ENCODE measurements at regions not wholly inside any gene's neighbourhood (a gene's known extent, or its start where the extent isn't known, plus 50 kb on each side); places are given as distances from the start of the nearest gene placed in this dataset.

DNA sequence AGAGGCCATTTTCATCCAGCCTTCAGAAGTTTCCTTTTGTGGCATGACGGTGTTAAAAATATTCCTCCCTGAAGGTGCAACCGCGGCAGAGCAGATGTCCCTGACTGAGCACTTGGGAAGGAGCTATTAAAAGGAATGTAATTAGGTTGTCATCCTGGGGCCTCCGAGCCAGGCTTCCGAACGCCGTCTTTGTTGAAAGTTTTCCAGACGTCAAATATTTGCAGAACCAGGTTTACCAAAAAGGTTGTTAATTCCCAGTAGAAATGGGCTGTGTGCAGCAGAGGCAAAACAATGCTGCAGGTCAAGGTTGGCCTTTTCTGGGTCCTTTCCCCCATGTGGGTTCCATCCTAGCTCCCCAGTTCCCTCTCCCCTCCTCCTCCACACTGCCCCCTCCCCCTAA lies 88.8 kb upstream of the CALM2 start:
- no peak for DNase-seq (ENCODE audit: low read depth in 2 of 2)

DNA sequence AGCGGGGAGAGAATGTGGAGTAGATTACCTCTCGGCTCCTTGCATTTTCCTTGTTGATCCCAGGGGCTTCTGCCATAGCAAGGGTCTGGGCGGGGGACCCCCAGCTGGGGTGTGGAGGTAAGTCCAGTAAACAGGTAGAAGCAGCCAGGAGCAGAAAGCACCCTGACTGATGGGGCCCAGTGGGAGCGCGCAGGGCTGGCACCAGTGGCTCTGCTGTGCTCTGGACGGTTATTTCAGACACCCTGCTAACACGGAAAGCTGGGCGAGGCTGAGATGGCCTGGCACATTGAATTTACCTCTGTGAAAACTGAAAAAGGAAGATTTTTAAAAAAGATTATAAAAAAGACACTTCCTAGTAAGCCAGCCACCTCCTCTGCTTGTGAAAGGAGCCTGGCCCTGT lies 88.4 kb upstream of the CALM2 start:
- DNase-seq (ENCODE audit: low read depth in 2 of 2) = no peak

DNA sequence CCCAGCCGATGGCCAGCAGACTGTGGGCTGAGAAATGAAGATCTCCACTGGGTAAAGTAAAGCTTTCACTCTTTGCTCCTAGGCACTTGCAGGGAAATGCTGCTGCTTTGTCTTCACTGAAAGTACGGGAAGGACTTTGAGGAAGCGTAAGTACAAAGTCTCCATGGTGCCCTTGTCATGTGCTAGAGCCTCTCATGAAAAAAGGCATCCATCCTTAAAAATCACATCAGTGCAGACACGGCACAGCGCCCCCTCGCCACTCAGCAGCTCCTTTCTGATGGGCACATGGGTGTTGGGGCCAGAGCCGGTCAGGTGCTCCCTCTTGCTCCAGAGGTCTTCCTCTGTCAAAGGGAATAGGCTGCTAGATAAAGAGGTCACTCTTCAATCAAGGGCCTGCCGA lies 87.8 kb upstream of the CALM2 start:
- DNase-seq (ENCODE audit: low read depth in 2 of 2) = no peak

DNA sequence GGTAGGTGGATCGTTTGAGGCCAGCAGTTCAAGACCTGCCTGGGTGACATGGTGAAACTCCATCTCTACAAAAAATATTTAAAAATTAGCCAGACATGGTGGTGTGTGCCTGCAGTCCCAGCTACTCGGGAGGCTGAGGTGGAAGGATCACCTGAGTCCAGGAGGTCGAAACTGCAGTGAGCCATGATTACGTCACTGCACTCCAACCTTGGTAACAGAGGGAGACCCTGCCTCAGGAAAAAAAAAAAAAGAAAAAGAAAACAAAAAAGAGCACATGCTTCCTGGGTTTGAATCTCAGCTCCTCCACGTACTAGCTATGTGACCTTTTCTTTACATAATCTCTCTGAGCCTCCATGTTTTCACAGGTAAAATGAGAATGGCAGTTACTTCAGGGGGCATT lies 86.3 kb upstream of the CALM2 start:
- DNase-seq (ENCODE audit: low read depth in 2 of 2) = no peak

DNA sequence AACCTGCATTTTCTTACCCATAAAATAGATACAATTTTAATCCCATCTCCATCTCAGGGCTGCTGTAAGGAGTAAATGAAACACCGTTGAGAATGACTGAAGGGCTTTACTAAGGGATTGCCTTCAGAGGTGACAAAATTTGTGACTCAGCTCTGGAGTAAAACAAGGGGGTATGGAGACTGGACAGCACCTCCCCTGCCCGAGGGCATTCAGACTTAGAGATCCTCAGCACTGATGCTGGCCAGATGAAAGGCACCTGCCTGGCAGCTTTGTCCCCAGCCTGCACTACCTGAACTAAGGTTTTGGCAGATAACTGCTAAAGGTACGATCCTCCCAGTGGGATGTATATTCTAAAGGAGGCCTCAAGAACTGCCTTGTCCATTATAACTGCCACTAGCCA lies 84.7 kb upstream of the CALM2 start:
- DNase-seq (ENCODE audit: low read depth in 2 of 2) = no peak

DNA sequence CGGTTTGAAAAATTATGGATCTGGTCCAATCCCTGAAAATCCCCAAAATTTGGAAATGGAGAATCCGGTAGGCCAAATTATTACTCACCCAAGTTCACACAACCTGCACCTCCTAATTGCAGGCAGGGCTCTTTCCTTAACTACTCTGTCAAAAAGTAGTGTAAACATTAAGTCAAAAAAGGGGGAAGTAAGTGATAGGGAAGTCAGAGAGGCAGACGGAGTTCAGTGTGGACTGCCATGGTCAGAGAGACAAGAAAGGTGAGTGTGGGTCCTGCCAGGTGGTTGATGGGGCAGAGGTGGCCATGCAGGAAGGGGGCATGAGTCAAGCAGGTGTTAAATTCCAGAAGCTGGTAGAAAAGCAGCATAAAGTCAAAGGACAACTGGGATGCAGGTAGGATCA lies 83.5 kb upstream of the CALM2 start:
- no peak for DNase-seq (ENCODE audit: low read depth in 2 of 2)

DNA sequence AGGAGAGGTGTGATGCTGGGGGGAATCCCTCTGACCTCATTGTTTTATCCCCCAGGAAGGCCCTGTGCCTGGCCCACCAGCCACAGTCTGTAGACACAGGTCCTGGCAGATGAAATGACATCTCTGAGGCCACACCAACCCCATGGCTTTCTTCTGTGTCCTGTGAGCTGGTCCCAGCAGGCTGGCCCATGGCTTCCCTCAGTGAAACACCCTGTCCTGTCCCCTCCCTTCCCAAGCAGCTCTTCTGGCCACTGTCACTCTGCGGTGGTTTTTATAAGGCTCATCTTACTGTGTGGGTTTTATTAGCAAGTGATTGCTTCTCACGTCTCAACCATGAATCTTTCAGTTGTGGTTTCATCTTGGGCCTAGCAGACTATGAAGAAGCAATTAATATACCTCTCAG lies 81.6 kb upstream of the CALM2 start:
- DNase-seq (ENCODE audit: low read depth in 2 of 2) = no peak

DNA sequence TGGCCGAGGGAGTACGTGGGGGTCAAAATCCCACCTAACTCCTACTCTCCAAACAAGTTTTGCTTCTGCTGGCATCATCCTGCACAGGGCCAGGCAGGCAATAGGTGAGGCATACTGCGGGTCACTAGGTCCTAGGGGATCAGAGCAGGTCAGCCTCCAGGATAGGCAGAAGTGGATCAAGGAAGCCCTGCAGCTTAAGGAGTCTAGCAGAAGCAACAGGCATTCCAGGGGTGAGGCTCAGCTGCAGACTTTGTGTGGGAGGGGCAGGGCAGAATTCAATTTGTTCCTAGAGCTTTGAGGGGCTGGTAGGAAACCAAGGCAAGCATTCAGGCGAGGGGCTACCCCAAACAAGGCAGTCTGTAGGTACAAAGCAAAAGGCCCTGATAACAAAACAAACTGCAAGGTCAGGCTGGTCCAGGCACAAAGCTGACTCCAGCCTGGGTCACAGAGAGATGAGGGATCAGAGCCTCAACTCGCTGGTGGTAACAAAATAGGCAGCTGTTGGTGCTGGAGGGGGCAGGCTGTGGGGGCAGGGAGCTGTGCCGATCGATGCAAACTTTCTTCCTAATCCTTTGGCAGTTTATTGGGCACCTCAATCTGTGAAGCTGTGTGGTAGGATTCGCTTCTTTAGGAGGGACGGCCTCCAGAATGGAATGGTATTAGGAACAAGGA lies 80.2 kb upstream of the CALM2 start:
- DNase-seq (ENCODE audit: low read depth in 2 of 2) = no peak

DNA sequence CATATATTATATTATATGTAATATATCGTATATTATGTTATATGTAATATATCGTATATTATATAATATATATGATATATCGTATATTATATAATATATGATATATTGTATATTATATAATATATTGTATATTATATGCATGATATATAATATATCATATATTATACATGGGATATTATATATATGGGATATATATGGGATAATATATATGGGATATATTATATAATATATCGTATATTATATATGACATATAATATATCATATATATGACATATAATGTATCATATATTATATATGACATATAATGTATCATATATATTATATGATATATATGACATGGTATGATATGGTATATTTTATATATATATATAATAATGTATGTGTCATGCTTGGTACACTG lies 79.5 kb upstream of the CALM2 start:
- DNase-seq (ENCODE audit: low read depth in 2 of 2) = no peak

DNA sequence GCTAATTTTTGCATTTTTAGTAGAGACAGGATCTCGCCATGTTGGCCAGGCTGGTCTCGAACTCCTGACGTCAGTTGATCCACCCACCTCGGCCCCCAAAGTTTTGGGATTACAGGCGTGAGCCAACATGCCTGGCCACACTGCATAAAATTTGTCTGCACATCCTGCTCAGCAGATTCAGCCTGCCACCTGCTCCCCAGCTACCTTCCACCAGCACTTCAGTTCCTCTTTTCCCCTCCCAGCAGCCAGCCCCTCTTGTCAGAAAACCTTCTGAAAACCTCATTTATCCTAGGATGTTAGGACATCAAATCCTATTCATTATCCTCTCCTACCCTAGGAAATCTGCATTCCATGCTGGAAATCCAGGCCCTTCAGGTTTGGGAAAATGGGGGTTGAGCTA lies 78.2 kb upstream of the CALM2 start:
- no peak for DNase-seq (ENCODE audit: low read depth in 2 of 2)

DNA sequence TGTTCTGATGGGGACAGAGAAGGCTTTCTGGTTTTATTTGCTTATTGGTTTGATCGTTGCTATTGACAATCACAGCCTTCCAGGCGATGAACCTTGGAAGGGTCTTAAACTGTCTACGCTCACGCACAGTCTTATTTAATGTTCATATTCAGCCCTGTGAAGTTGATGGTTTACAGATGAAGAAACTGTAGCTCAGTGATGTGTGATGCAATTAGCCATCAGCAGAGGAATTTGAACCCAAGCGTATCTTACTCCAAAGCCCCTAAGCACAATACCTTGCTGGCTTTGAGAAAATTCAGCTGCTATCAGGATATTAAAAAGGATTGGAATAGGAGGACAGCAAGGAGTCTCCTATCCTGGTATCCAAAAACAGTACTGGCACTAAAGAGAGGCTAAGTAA lies 77.1 kb upstream of the CALM2 start:
- DNase-seq (ENCODE audit: low read depth in 2 of 2) = no peak

DNA sequence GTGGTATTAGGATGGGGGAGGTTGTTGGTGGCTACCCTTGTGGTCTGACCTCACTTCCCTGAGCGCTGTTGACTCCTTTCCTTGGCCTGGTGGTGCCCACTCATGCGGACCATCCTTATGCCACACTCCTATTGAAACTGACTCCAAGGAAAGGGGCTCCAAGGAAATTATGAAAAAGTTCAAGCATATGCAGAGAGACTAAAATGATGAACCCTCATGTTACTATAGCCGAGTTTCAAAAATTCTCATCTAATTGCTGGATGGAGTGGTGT lies 75.0 kb upstream of the CALM2 start:
- no peak for DNase-seq (ENCODE audit: low read depth in 2 of 2)

DNA sequence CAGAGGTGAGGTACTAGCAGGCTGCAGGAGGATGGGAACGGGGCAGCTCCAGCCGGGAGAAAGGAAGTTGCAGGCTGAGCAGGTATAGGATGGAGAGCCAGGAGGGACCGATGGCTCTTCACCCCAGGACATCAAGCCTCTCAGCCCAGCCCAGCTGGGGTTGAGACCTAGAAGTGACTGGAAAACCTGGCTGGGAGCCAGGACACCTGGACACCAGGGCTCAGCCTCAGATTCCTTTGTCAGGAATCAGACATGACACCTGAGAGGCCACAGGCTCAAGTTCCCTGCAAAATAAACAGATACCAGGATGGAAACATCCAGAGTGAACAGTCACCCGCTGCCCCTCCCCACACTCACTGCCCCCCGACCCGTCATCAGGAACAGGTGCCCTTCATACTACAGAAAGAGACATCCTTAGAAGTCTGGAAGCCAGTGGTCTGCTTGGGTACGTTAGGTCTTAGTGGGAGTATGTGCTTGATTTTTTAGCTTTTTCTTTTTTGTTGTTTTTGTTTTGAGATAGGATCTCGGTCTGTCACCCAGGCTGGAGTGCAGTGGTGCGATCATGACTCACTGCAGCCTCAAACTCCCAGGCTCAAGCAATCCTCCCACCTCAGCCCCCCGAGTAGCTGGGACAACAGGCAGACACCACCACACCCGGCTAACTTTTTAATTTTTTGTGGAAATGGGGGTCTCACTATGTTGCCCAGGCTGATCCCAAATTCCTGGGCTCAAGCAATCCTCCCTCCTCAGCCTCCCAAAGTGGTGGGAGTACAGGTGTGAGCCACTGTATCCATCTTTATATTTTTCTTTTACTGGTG lies 74.5 kb upstream of the CALM2 start:
- no peak for DNase-seq (ENCODE audit: low read depth in 2 of 2)

DNA sequence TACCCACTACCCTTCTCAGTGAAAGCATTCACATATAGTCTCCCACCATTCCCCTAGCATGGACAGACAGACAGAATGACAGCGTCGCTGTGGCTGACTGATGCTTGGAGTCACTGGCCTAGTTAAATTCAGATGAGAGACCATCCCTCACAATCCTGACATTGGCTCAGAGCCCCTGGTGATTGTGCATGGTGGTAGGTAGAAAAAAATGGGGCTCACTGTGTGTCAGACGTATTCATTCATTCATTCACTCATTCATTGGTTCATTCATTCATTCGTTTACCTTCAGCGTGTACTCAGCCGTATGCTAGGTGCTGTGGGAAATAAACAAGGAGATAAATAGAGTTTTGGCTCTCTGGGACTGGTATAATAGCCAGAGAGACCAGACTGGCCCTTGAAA lies 73.6 kb upstream of the CALM2 start:
- DNase-seq (ENCODE audit: low read depth in 2 of 2) = no peak

DNA sequence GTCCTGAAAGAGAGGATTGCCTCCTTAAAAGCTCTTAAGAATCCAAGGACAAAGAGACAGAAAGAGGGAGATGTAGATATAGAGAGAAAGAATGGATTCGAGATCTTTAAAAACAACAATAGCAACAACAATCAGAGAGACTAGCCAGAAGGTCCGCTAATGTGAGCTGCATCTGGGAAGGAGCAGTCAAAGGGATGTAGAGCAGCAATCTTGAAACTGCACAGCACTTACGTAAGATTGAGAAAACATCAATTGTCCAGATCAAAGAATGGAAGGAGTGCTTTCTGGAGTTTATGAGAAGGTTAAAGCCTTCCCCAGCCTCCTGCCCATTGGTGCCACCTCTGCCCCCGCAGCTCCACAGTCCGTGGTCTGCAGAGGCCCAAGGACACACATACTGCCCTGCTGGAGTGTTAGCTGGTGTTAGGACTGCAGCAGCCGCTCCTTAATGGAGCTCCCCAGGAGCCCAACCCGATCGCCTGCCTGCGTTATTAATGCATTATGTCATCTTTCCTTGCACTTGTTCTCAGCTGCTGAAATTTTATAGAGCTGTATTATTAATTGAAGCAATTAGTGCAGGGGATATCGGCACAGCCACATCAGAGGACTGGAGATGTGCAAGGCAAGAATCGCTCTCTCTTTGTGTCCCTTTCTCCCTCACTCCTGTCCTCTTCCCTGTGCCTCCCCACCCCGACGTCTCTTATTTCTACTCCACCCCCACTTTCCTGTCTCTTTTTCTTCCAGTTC lies 73.0 kb upstream of the CALM2 start:
- DNase-seq (ENCODE audit: low read depth in 2 of 2) = no peak

DNA sequence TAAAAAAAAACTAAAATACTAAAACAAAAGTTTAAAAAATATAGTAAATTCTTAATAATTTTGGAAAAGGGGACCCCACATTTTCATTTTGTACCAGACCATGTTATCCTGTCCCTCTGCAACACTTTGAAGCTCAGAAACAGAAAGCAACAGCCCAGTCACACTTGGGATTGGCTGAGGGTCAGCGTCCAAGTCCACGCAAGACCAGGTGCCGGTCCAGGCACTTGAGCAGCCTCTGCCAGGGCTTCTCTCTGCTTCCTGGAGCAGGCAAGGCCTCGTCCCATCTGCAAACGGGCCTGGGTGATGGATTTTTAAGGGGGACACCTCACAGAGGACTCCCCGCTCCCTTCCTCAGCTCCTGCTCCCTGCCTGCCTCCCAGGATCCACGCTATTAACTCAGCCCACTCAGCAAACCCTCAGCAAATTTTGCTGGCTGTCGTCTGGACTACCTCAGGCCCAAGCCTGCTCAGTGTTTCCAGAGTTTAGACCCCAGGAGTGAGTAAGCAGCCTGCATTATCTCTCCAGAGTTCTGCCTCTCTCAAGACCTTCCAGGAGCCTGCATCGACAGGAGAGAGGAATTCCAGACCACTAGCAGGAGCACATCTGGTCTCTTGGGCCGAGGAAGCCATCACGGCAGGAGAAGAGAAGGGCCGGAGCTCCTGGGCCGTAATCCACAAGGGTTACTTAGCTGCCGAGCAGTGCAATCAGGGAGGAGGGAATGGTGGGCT lies 67.4 kb upstream of the CALM2 start:
- no peak for DNase-seq (ENCODE audit: low read depth in 2 of 2)

DNA sequence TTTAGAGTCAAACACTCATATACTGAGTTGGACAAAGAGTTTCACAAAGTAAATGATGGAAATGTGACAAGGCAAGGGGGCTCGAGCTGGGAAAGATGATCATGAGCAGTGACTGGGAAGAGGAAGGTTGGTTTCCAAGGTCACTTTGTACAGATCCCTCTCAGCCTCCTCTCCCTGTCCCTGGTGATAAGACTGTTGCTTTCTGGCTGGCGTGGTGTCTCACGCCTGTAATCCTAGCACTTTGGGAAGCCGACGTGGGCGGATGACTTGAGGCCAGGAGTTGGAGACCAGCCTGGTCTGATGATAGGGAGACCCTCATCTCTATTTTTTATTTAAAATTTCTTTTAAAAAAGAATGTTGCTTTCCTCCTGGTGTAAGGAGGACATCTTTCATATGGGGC lies 65.4 kb upstream of the CALM2 start:
- no peak for DNase-seq (ENCODE audit: low read depth in 2 of 2)

DNA sequence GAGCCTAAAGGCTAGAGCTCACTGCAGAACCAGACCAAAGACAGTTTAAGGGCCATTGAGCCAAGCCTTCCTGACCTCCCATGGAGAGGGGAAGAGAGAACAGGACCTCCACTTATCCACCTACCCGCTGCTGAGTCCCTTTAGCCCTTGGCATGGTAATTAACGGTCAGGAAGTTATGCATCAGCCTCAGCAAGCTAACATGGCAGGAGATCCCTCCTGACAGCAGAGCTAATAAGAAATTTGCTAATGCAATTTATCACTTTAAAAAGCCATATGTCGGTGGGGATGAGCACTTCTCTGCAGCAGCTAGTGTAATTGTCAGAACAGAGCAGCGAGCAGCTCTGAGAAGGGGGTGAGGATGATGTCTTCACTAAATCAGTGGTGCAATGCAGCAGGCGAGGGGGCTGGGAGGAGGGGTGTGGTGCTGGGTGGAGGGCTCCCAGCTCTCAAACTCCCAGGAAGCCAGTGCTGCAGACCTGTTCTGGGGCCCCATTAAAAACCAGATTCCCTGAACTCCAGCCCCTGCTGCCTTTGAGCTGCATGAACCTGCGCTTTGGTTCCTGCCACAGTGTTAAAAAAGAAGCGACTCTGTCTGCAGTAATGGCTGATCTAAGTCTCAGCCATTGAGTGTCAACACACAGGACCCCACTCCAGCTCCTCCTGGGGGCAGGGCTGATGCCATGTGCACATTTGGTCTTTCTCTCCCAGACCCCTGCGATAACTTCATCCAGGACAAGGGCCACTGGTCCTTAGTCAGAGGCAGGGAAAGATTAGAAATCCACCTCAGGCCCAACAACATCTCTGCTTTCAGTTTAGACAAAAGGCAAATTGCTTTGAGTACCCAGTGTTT lies 63.0 kb upstream of the CALM2 start:
- no peak for DNase-seq (ENCODE audit: low read depth in 2 of 2)

DNA sequence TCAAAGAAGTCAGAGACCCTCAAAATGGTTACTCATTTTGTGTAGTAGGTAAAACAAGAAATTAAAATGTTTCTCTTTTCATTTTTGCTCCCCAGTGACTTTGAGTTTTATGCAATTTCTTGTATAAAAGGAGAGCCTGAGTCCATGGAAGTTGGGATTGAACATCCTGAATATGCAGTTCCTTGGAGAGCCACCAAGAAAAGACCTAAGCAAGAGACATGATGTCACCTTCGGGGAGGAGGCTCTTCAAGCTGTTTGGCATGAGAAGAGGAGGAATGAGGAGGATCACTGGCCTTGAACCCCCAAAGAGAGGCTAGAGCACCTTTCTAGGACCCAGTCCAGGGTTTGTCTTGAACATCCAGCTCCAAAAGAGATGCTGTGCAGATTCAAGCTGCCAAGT lies 62.3 kb upstream of the CALM2 start:
- DNase-seq (ENCODE audit: low read depth in 2 of 2) = no peak

DNA sequence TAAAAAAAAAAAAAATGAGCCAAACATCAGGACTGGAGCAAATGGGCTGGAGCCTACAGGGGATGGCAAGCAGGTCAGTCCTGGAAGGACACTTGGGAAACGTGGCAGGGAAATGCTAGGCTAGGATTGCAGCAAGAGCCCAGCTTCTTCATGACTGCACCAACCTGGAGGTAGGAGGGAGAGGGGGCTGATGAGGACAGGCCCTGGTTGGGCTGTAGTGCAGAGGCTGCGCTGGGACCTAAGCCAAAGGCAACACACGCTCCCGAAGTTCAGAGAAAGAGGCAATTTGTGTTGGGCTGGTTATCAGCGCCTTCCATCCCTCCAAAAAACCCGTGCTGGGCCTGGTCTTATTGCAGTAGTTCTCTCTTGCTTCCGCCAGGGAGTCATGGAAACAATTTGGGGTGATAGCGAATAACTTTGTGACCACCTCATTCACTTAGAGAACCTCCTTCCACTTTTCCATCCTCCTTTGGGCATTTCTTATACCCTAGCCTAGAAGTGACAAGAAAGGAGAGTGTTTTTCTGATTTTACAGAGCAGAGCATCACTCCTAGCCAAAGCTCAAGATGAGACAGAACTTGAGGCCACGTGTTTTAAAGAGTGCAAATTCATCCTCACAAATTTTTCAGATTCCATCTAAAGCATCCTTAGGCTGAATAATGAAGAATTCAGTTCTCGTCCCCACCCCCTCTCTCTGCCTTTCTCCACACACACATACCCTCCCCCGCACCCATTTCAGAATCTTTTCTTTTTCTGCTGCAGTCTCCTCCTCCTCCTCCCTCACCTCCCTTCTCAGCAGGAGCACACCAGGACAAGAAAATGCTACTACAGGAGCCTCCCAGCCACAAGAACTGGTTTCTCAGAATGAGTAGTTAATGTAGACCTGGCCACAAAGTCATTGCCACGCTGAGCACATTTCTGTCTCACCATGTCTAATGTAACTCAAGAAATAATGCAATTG lies 61.3 kb upstream of the CALM2 start:
- DNase-seq (ENCODE audit: low read depth in 2 of 2) = peak; percentile 40 to 50

Measured in fibroblast of skin of left quadriceps (primary cell).